GM19452 (cell line): ENCODE measurements at regions not wholly inside any gene's neighbourhood (a gene's known extent, or its start where the extent isn't known, plus 50 kb on each side); places are given as distances from the start of the nearest gene placed in this dataset.
"Not testable (repeated sequence)": the region's sequence is repeated elsewhere in the genome, so short reads cannot be mapped to it uniquely, and the experiment has no call there.

ENCODE experiments used
- ATAC-seq: cut with Tn5 transposase; IDR thresholded peaks from one replicate; pipeline ENCODE4 v1.9.1; 2021; ENCODE audit not compliant: unreplicated experiment

DNA sequence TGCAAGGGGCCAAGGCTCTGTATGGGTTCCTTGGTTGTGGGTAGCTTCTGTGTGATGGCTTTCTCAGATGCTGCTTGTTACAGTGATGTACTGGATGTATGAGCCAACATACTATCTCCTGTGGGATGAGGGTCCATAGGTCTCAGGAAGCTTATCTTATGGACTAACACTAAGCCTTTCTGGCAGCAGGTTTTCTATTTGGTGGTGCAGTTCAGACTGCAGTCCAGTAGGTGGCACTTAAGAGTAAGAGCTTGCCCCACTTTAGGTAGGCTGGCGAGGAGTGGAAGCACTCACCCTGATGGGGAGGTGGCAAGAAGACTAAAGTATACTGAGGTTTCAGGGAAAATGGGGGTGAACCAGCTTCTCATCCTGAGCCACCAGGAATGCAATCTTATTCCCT is 306.7 kb upstream of the MAOA start:
- no peak for ATAC-seq

DNA sequence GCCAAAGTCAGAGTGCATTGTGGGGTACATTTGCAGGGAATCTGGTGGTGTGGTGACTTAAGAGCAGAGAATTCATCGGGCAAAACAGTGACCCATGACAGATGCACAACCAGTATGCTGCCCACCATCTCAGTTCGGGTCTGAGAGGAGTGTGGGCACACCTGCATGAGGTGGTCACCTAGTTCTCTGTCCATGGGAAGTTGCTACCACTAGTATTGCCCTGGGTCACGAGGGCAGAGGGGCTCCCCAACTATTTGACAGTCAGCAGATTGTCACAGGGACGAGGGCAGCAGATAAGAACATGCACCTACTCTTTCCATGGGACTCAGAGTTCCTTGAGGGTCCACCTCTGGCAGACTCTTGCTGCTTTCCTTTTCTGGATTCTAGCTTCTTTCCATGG is 305.2 kb upstream of the MAOA start:
- no peak for ATAC-seq

DNA sequence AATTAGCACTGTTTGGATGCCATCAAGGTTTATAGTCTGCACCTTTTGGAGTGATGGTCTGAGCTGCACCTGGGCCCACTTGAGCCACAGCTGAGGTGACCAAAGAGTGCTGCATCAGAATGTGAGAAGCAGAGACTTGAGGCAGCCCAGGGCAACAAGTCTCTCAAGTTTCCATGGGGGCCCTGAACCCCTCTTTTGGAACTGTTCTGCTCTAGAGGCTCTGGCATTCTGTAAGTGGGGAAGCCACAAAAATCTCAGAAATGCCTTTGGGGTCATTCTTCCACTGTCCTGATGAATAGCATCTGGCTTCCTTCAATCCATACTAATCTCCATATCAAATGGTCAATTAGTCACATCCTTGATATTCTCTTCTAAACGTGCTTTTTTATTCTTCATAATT is 298.4 kb upstream of the MAOA start:
- no peak for ATAC-seq

DNA sequence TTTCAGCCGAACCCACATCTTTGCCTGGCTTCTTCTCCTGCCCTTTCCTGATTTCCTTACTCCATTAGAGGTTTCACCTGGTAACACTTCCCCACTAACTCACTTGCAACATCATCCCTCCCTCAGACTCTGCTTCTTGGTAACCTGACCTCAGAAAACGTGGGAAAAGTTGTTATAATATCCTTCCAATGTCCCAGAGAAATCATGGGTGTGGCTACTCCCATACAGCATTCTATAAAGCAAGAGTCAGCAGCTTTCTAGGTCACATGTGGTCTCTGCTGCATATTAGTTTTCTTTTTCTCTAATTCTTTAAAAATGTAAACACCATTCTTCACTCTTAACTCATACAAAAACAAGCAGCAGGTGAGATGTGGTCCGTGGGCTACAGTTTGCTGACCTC is 283.1 kb upstream of the MAOA start:
- no peak for ATAC-seq

DNA sequence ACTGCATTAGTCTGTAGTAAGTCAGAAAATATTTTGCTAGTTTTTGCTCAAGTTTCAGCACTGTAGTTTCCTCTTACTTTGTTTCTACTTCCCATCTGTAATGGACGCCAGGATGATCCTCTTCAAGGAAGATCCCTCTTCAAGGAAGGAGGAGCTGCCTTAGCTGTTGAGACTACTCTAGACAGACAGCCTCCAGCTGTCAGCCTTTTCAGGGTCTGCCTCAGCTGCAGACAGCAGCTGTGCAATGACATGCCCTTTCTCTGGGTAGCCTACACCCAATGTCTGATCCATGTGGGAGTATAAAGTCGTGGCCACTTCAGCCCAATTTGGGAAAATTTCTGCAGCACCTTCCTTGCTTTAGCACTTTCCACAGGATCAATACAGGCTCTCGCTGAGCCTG is 281.0 kb upstream of the MAOA start:
- no peak for ATAC-seq

DNA sequence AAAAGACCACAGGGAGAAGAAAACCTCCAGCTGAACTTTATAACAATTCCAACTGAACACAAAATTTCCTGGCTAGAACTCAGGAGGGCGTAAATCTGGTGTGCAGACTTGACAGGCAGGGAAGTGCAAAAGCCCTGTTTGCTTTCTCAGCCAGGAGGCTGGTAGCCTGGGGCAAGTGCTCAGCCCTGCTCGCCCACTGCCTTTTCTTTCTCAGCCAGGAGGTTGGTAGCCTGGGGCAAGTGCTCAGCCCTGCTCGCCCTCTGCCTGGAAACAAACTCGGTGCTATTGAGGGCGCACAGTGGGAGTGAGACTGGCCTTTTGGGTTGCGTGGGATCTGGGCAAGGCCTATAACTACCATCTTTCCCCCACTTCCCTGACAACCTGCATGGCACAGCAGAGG is 275.4 kb upstream of the MAOA start:
- ATAC-seq = no peak

DNA sequence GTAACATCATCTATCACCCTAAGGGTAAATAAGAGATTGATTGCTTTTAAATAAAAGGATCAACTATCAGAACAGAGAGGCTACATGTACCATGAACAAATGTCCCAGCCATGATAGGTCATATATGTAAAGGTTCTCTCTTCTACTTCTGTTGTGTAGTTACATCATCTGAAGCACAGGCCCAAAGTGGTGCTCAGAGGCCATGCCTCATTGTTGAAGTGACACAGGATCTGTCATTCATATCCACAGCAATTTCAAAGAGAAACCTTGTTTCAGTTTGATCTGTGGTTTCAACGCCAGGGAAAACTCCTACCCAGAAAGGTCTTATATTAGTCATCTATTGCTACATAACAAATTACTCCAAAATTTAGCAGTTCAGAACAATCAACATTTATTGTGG is 269.2 kb upstream of the MAOA start:
- no peak for ATAC-seq

DNA sequence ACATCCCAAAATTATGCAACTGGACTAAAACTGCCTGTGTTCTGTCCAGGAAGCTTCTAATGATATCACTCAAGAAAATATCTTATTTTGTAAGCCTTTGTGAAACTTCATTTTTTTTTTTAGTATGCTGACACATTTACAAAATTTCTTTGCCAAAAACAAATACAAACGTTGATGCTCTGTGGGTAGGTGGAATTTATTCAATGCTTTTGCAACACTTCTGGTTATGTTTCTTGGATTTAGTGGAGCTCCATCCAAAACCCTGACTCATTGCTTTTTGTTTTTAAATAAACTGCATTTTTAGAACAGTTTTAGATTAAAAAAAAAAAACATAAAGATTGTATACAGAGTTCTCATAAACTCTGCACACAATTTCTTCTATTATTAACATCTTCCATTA is 250.9 kb upstream of the MAOA start:
- ATAC-seq = no peak

DNA sequence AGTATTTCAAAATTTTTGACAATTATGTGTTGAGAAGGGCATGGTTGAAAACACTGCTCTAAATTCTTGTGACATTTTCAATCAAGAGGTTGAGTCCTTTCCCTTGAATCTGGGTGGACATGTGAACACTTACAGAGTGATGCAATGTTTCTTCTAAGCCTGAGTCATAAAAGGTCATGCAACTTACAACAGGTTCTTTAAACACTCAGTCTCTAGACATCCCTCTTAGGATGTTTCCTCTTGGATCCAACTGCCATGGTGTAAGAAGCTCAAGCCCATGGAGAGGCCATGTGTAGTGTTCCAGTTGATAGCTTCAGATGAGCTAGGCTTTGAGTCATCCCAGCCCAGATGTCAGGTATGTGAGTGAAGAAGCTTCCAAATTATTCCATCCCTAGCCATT is 232.2 kb upstream of the MAOA start:
- ATAC-seq = no peak

DNA sequence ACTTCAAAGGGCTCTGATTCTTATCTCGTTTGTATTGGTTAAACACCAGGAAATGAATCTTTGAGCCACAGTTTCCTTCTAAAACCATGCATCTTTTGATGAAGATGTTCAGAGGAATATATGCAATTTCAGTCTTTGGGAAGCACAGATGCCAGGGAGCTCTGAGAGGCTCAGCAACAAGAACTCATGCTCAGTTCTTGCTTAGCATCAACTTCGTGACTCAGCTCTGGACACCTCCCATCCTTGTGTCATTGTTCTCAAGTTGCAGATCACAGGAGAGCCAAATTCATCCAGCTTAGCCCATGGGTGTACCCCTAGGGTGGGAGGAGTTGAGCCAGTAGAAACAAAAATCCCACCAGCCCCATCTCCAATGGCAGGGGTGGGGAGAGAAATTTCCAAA is 219.6 kb upstream of the MAOA start:
- ATAC-seq = no peak

DNA sequence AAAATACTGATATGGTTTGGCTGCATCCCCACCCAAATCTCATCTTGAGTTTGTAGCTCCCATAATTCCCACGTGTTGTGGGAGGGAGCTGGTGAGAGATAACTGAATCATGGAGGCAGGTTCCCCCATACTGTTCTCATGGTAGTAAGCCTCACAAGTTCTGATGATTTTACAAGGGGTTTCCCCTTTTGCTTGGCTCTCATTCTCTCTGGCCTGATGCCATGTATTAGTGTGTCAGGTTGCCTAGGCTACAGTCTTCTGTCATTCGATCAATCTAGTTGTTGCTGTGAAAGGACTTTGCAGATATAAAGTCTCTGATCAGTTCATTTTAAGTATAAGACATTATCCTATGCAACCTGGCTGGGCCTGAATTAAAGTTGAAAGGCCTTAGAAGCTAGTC is 209.3 kb upstream of the MAOA start:
- no peak for ATAC-seq

DNA sequence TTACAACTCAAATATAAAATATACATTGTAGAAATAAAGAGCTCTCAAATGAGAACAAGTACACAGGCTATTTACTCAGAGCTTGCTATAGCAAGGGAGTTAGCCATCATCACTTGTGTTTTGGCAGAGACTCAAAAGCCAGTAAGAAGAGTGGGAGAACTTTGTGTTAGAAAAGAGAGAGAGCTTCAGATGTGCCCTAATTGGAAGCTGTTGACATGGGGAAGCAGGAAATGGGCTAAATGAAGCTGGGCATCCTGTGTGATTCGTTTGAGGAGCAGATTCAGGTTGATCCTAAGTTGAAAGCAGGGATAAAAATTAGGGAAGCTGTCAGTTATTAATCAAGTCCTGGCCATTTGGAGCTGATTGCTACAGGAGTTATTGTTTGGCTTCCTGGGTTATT is 207.4 kb upstream of the MAOA start:
- no peak for ATAC-seq

DNA sequence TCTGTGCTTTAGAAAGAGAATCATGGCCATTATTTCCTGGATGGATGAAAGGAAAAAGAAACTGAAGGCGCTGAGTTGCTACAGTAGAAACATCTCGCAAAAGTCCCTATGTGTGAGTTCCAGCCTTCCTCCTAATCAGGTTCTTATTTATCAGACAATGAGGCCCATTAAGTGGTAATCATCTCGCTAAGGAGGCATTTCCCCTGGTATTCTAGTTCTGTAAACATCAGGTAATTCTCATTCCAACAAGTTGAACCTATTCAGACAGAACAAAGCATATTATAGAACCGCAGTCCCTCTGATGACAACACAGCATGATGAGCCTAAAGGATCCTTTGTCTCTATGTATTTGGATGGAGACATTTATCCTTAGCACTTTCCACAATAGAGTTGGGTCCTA is 205.7 kb upstream of the MAOA start:
- ATAC-seq = no peak

DNA sequence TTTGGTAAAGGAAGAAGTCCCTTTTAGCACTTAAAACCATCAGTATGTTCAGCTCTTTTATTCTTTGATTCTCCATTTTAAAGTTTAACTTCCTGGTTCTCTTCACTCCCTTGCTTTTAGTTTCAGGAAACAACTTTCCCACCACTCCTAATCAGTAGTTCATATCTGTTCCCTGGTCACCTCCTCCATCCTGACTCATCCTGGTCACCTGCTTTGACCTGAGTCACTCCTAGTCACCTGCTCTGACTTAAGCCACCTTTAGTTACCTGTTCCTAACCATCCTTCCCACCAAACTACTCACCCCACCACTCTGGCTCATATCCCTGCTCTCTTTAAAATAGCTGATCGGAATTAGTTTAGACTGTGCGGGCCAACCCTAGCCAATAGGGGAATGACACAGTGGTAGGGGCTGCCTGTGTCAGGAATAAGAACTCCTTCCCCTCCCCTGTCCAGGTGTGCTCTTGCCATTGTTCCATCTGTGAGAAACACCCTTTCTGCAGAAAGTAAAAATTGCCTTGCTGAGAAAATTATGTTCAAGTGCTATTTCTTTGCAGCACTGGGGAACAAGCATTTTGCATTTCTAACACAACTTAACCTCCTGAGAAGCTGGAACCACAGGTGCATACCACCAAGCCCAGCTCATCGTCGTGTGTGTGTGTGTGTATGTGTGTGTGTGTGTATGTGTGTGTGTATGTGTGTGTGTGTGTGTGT is 204.0 kb upstream of the MAOA start:
- ATAC-seq = not testable (repeated sequence)

DNA sequence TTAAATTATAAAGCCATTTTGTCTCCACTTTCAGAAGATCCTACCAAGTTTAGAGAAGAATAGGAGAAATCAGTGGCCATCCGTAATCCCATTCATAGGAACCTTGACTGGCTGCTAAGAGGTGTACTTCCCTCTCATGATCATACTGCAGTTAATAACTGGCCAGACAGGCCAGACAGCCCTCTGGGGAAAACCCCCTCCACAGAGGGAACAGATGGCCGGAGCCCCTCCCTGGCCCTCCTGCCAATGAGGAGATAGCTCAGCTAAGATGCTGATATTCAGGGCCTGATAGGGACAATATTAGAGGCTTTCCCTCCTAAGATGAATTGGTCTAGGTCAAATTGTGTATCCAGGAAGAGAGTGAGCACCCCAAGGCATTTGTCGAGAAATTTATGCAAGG is 200.0 kb upstream of the MAOA start:
- ATAC-seq = no peak

DNA sequence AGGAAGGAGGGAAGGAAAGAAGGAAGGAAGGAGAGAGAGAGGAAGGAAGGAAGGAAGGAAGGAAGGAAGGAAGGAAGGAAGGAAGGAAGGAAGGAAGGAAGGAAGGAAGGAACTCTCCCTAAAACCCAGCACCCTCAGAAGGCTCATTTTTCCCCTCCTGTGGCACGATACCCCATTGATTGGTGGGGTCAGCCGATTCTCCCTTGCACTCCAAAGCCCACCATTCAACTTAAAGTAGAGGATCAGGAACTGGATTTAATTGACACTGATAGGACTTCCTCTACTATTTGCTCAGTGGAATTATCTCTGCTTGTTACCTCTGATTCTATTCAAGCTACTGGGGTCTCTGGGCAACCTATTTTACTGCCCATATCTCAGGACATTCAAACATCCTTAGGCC is 199.2 kb upstream of the MAOA start:
- ATAC-seq = no peak

DNA sequence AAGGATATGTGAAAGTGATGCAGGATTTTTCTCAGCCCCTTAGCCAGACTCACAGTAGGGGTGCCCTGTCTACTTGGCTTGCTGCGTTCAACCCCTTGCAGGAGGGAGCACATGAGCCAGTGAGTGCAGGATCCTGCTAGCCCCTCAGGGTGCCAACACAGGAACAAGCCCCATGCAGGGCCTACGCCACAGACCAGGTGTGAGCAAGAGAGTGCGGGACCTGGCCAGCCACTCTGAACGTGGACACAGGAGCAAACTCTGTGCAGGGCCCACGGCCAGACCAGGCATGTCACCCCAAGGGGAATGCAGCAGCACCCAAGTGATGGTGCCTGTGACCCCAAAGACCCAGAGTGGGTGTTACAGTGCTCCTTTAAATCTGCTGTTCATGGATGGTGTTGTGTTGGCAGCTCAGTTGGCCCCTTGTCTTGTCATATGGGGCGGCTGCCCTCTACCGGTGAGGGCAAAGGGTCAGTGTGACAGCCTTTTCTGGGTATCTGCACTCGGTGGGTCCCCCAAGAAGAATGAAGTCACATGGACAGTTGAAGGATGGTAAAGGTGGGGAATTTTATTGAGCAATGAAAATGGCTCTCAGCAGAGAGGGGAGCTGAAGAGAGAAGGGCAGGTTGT is 188.4 kb upstream of the MAOA start:
- no peak for ATAC-seq

DNA sequence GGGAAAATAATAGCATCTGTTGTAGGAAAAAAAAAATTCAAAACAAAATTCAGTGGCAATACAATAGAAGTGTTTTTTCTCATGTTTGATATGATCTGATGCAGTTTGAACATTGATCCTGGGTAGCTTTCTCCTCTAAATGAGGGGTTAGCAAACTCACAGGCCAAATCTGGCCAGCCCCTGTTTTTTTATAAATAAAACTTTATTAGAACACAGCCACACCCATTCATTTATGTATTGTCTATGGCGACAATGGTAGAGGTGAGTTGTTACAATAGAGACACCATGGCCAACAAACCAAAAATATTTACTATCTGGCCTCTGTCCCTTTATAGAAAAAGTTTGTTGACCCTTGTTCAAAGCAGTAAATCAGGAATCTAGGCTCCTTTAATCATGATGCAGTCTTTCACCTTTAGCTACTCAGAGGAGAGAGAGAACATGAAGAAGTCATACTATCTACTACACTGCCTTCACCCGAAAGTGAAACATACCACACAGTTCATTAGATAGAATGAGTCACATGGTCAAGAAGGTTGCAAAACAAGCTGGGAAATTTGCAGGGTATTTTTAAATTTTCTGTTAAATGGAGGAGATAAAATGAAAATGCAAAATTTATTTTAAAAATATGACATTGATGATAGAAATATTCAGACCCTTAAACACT is 186.6 kb upstream of the MAOA start:
- no peak for ATAC-seq

DNA sequence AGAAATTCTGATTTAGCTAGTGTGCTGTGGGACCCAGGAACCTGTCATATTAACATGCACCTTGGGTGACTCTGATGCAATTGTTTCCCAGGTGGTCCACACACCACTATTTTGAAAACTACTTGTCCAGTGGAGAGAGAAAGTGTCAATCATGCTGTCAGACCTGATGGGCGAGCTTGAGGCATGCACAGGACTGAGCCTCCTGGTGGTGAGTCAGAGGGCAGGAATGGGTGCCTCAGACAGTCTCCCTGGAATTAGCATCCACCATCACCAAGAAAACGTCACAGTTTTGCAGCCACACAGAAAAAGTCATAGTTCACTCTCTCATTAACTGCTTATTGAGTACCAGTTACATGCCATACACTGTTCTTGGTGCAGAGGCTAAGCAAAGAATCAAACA is 181.8 kb upstream of the MAOA start:
- no peak for ATAC-seq

DNA sequence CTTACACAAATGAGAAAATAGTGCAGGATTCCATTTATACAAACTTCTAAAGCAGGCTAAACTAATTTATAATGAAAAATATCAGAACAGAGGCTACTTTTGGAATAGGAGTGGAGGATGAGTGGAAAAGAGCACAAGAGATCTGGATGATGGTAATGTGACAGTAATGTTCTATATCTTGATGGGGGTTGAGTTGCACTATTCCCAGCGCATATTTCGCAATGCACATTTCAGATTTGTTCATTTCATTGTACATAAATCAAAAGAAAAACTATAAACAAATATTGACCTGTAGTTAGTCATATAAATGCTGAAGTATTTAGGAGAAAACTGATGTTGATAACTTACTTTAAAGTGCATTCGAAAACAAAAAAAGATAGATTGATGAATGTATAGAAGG is 177.0 kb upstream of the MAOA start:
- no peak for ATAC-seq

DNA sequence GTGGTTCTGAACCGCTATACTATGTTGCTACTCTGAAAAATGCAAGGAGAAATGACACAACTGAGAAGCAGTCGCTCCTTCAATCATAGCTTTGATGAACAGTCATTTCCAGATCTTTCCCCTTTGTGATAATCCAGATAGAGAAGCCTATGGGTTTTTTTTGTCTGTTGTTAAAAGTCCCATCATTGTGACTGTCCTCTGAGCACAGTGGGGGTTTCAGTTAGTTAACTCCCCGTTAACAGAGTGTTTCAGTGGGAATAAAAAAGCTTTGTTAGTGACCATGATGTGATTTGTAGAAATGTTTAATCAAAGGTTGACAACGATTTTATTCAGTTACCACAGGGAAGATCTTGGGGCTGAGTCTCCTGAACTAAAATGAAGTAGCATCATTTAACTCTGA is 176.2 kb upstream of the MAOA start:
- ATAC-seq = no peak

DNA sequence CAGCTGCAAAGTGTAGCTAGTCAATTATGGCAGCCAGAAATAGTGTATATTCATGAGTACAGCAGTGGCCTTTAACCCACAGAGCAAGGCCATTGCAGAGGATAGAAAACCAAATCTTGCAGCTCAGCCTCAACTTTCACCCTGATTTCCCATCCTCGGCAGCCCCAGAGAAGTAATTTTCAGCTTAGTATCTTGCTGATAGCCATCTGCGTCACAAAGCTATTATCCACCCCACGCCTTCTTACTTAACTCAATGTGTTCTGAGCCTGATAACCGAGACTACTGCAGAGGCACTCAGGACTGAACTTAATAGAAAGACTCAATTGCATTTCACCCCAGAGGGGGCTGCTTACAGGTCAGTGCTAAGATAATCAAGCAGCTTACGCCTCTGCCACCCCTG is 174.5 kb upstream of the MAOA start:
- no peak for ATAC-seq

DNA sequence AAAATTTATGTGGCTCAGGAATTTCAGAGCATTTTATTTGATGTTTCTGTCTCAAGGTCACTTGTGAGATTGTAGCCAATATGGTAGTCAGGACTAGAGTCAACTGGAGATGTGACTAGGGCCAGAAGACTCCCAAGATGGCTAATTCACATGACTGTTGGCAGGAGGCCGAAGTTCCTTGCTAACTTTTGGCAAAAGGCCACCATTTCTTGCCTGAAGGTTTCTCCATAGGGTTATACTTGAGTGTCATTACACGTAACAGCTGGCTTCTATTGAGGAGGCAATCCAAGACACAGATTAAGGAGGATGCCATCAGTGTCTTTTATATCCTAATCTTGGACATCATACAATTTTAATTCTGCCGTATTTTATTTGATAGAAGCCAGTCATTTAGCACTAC is 162.3 kb upstream of the MAOA start:
- ATAC-seq = no peak
